Lower leg skin (tissue), 3 donors: ENCODE measurements at regions not wholly inside any gene's neighbourhood (a gene's known extent, or its start where the extent isn't known, plus 50 kb on each side); places are given as distances from the start of the nearest gene placed in this dataset.

Source experiments
- POLR2A ChIP-seq, 2 donors: fragments of 450-650 bp; IDR thresholded peaks; one replicate each; pipeline ENCODE4 v1.6.1; 2016 to 2017; ENCODE audit warnings: antibody characterized with exemption in 2 of 2, mild to moderate bottlenecking in 1 of 2, moderate library complexity in 1 of 2
- TF ChIP-seq, protein P1 (sequence below), 3 donors: fragments of 450-650 bp; IDR thresholded peaks; one replicate each; pipeline ENCODE4 v1.5.1; 2016; ENCODE audit warnings: antibody characterized with exemption in 3 of 3, mild to moderate bottlenecking in 3 of 3, moderate library complexity in 2 of 3

DNA sequence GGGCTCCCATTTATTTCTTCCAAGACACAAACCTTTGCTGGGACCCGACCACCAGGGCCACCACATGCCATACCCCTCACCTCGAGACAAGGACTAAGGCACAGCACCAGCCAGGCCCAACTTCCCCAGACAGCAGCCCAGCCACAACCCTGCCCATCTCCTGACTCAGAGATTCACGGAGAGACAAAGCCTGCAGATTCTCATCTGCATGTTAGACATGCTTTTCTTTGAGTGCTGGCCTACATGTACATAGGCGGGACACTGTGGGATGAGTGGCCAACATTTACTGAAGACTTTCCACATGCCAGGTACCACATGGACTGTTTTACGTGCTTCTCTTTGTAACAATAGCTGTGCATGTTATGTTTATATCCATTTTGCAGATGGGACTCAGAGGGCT, 221.3 kb upstream of the ZMIZ1 start:
- TF ChIP-seq POLR2A (IDR thresholded peaks at IDR 0.05) = no peak
- TF ChIP-seq, protein P1, sequence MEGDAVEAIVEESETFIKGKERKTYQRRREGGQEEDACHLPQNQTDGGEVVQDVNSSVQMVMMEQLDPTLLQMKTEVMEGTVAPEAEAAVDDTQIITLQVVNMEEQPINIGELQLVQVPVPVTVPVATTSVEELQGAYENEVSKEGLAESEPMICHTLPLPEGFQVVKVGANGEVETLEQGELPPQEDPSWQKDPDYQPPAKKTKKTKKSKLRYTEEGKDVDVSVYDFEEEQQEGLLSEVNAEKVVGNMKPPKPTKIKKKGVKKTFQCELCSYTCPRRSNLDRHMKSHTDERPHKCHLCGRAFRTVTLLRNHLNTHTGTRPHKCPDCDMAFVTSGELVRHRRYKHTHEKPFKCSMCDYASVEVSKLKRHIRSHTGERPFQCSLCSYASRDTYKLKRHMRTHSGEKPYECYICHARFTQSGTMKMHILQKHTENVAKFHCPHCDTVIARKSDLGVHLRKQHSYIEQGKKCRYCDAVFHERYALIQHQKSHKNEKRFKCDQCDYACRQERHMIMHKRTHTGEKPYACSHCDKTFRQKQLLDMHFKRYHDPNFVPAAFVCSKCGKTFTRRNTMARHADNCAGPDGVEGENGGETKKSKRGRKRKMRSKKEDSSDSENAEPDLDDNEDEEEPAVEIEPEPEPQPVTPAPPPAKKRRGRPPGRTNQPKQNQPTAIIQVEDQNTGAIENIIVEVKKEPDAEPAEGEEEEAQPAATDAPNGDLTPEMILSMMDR (IDR thresholded peaks at IDR 0.05) = no peak
